ENCODE measurements at regions not wholly inside any gene's neighbourhood (a gene's known extent, or its start where the extent isn't known, plus 50 kb on each side); places are given as distances from the start of the nearest gene placed in this dataset.

DNA sequence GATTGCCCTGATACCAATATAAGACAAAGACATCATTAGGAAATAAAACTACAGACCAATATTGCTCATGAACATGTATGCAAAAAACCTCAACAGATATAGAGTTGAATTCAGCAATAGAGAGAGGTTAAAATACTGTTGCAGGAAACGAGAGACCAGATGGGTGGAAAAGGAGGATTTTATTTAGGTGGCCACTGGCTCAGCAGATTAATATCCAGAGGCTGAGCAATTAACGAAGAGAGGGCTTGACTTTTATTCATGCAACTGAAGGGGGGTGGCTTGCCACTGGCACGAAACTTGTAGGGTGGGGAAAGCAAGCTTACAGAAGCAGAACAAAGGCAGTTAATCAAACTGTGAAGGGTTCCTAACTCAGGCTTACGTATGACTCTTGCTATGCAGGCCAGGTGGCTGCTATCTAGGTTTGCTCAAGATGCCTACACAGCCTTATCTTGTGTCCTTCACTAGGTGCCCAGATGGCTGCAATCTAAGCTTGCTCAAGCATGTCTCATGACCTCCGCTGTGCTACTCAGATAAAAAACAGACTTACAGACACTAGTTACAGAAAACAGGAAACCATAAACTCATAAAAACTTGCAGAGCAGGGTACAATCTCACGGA lies 126.4 kb downstream of the MMUT start:
- Histone ChIP-seq H3K18ac (ENCODE audit: insufficient read length, low read depth, low read length) (no peak overlapping the region), H3K14ac (ENCODE audit: insufficient read depth, low read length) (no peak overlapping the region), H2AFZ (ENCODE audit: low read length) (no peak overlapping the region), H3K4me1 (ENCODE audit: insufficient read depth, low read length) (peaks cover 11% of the 10 kb centered on the region), H3K23me2 (ENCODE audit: insufficient read length, low read depth, low read length, poor library complexity, severe bottlenecking) (no peaks in the 10 kb centered on the region), H2BK5ac (ENCODE audit: insufficient read length, low read length) (no peak overlapping the region), H3T11ph (ENCODE audit: low read length) (no peak overlapping the region), H3K9ac (ENCODE audit: extremely low read depth, insufficient read length, low read length) (no peak overlapping the region), H2BK12ac (ENCODE audit: insufficient read length, low read depth, low read length) (no peak overlapping the region), H3K4me2 (ENCODE audit: insufficient read depth, insufficient read length, low read length) (no peak overlapping the region), H4K5ac (ENCODE audit: insufficient read length, low read depth, low read length) (no peak overlapping the region), H3K79me1 (ENCODE audit: insufficient read depth, low read depth, low read length, poor library complexity, severe bottlenecking) (no peaks in the 10 kb centered on the region), H2BK120ac (ENCODE audit: low read depth, low read length, poor library complexity, severe bottlenecking) (no peak overlapping the region), H4K20me1 (ENCODE audit: control insufficient read depth, insufficient read depth, insufficient read length) (no peaks in the 10 kb centered on the region), H2BK15ac (ENCODE audit: low read depth, low read length) (no peak overlapping the region), H3K27ac (ENCODE audit: insufficient read length, low read depth, low read length) (no peak overlapping the region), H3K23ac (ENCODE audit: insufficient read length, low read depth, low read length) (no peak overlapping the region), H3K4ac (ENCODE audit: low read depth, low read length) (no peak overlapping the region), H4K8ac (replicated peaks; ENCODE audit: insufficient read length, low read depth, low read length) (no peak overlapping the region), H3K27me3 (ENCODE audit: insufficient read depth, low read length) (no peaks in the 10 kb centered on the region), H2BK20ac (ENCODE audit: low read depth, low read length, poor library complexity, severe bottlenecking) (no peak overlapping the region), H2AK5ac (ENCODE audit: insufficient read length, low read length) (peak overlapping the region; percentile 75), H3K56ac (ENCODE audit: insufficient read length, low read depth, low read length) (no peak overlapping the region), H4K91ac (ENCODE audit: insufficient read length, low read depth, low read length) (no peak overlapping the region), H3K9me3 (ENCODE audit: control insufficient read depth, low read depth, low read length) (peaks cover 8% of the 10 kb centered on the region), H3K79me2 (ENCODE audit: insufficient read depth, low read length) (no peaks in the 10 kb centered on the region)
- Mint-ChIP-seq H3K36me3 (ENCODE audit: insufficient read depth in 1 of 3, low read depth in 3 of 3) (peaks cover 46 to 72% (median 48%) of the 10 kb centered on the region in 3 experiments), H3K9me3 (peaks cover 46 to 47% of the 10 kb centered on the region in 2 experiments), H3K4me3 (no peak overlapping the region), H3K27ac (peak overlapping the region in 1 of 3 experiments; percentile 24; a peak in 1 of 7 replicates), H3K4me1 (peaks cover 31 to 37% of the 10 kb centered on the region in 2 experiments), H3K27me3 (ENCODE audit: low read depth) (no peaks in the 10 kb centered on the region)
- DNase-seq: no peak
- no CpG with 5 or more reads among the region's 6 CpGs for WGBS (ENCODE audit: extremely low coverage, insufficient read length, low lambda C conversion rate)
- TF ChIP-seq, protein P1, sequence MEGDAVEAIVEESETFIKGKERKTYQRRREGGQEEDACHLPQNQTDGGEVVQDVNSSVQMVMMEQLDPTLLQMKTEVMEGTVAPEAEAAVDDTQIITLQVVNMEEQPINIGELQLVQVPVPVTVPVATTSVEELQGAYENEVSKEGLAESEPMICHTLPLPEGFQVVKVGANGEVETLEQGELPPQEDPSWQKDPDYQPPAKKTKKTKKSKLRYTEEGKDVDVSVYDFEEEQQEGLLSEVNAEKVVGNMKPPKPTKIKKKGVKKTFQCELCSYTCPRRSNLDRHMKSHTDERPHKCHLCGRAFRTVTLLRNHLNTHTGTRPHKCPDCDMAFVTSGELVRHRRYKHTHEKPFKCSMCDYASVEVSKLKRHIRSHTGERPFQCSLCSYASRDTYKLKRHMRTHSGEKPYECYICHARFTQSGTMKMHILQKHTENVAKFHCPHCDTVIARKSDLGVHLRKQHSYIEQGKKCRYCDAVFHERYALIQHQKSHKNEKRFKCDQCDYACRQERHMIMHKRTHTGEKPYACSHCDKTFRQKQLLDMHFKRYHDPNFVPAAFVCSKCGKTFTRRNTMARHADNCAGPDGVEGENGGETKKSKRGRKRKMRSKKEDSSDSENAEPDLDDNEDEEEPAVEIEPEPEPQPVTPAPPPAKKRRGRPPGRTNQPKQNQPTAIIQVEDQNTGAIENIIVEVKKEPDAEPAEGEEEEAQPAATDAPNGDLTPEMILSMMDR (conservative IDR thresholded peaks at IDR 0.05): no peak

All from H9 (cell line).